ENCODE measurements at regions not wholly inside any gene's neighbourhood (a gene's known extent, or its start where the extent isn't known, plus 50 kb on each side); places are given as distances from the start of the nearest gene placed in this dataset.

- no peak for TF ChIP-seq POLR2AphosphoS5 (IDR thresholded peaks at IDR 0.05; ENCODE audit: low read depth, low read length)
- TF ChIP-seq CTCF (IDR thresholded peaks at IDR 0.05 in 2 of 3, conservative IDR thresholded peaks at IDR 0.05 in 1 of 3; ENCODE audit: borderline replicate concordance in 1 of 3, insufficient read depth in 1 of 3, low read depth in 2 of 3, low read length in 2 of 3): no peak
- TF ChIP-seq FOSL1 (IDR thresholded peaks at IDR 0.05; ENCODE audit: low read depth): no peak
- TF ChIP-seq, protein P1, sequence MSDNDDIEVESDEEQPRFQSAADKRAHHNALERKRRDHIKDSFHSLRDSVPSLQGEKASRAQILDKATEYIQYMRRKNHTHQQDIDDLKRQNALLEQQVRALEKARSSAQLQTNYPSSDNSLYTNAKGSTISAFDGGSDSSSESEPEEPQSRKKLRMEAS (IDR thresholded peaks at IDR 0.05): no peak
- TF ChIP-seq EZH2phosphoT487 (IDR thresholded peaks at IDR 0.05; ENCODE audit: borderline replicate concordance): no peak
- TF ChIP-seq POLR2A (IDR thresholded peaks at IDR 0.05; ENCODE audit: borderline replicate concordance, extremely low read depth, insufficient read depth, insufficient read length): no peak
- TF ChIP-seq ZNF274 (IDR thresholded peaks at IDR 0.05; ENCODE audit: low read depth, low read length): no peak
- TF ChIP-seq JUND (IDR thresholded peaks at IDR 0.05): no peak
- no peak for TF ChIP-seq REST (IDR thresholded peaks at IDR 0.05; ENCODE audit: low read depth)
- no peak for TF ChIP-seq YY1 (IDR thresholded peaks at IDR 0.05; ENCODE audit: extremely low read depth, insufficient replicate concordance, low read depth, low read length)
- no peak for TF ChIP-seq CEBPB (IDR thresholded peaks at IDR 0.05; ENCODE audit: low read depth)
- TF ChIP-seq SP1 (IDR thresholded peaks at IDR 0.05; ENCODE audit: low read depth): no peak
- TF ChIP-seq, protein P2, sequence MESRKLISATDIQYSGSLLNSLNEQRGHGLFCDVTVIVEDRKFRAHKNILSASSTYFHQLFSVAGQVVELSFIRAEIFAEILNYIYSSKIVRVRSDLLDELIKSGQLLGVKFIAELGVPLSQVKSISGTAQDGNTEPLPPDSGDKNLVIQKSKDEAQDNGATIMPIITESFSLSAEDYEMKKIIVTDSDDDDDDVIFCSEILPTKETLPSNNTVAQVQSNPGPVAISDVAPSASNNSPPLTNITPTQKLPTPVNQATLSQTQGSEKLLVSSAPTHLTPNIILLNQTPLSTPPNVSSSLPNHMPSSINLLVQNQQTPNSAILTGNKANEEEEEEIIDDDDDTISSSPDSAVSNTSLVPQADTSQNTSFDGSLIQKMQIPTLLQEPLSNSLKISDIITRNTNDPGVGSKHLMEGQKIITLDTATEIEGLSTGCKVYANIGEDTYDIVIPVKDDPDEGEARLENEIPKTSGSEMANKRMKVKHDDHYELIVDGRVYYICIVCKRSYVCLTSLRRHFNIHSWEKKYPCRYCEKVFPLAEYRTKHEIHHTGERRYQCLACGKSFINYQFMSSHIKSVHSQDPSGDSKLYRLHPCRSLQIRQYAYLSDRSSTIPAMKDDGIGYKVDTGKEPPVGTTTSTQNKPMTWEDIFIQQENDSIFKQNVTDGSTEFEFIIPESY (IDR thresholded peaks at IDR 0.05; ENCODE audit: extremely low read depth, insufficient replicate concordance, low read length): no peak
- TF ChIP-seq, protein P3, sequence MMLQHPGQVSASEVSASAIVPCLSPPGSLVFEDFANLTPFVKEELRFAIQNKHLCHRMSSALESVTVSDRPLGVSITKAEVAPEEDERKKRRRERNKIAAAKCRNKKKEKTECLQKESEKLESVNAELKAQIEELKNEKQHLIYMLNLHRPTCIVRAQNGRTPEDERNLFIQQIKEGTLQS (IDR thresholded peaks at IDR 0.05): no peak
These were observed 52.6 kb upstream of the EPS8L3 start for GRCh38 chr1:109816175-109816811.

Data from HCT116 (cell line).